Epithelial cell of proximal tubule (primary cell): ENCODE measurements at regions not wholly inside any gene's neighbourhood (a gene's known extent, or its start where the extent isn't known, plus 50 kb on each side); places are given as distances from the start of the nearest gene placed in this dataset.
A peak's percentile ranks its signal among the peaks of the same experiment; 100 is the strongest.

Experiments used
- DNase-seq: peaks from one replicate; pipeline ENCODE4 v3.0.0-alpha.2; 2011; ENCODE audit warnings: low read depth
- H3K4me3 ChIP-seq: 2 replicates; pipeline ENCODE4 v1.5.1; 2011; ENCODE audit warnings: low read depth, mild to moderate bottlenecking, low read length
- TF ChIP-seq, protein P1 (sequence below): conservative IDR thresholded peaks from 2 replicates; pipeline ENCODE4 v1.5.1; 2012; ENCODE audit warnings: low read depth, mild to moderate bottlenecking, low read length

DNA sequence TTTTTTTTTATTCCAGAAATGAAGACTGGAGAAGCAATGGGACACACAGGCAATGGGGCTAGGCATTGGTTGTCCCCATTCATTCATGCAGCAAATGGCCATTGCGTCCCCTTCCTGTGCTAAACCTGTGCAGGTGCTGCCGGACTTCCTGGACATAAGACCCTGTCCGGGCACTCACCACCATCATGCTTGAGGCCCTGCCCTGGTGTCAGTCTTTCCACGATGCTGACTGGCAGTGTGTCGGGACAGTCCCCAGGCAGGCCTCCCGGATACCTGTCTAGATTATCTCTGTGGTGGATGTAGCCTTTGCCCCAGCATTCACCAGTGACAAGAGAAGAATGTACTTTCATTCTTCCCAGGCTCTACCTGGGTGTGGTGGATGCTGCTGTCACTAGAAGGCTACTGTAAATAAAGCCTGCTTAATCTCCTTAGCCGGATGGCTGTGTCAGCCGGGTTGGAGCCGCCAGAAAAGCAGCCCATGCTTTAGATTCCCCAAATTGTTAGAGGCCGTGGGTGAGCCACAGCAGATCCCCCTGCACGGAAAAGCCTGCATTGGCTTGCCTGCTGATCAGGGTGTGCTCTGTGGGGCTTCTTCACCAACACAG, 94.5 kb upstream of the PARP11 start:
- TF ChIP-seq, protein P1, sequence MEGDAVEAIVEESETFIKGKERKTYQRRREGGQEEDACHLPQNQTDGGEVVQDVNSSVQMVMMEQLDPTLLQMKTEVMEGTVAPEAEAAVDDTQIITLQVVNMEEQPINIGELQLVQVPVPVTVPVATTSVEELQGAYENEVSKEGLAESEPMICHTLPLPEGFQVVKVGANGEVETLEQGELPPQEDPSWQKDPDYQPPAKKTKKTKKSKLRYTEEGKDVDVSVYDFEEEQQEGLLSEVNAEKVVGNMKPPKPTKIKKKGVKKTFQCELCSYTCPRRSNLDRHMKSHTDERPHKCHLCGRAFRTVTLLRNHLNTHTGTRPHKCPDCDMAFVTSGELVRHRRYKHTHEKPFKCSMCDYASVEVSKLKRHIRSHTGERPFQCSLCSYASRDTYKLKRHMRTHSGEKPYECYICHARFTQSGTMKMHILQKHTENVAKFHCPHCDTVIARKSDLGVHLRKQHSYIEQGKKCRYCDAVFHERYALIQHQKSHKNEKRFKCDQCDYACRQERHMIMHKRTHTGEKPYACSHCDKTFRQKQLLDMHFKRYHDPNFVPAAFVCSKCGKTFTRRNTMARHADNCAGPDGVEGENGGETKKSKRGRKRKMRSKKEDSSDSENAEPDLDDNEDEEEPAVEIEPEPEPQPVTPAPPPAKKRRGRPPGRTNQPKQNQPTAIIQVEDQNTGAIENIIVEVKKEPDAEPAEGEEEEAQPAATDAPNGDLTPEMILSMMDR = no peak
- DNase-seq = no peak

DNA sequence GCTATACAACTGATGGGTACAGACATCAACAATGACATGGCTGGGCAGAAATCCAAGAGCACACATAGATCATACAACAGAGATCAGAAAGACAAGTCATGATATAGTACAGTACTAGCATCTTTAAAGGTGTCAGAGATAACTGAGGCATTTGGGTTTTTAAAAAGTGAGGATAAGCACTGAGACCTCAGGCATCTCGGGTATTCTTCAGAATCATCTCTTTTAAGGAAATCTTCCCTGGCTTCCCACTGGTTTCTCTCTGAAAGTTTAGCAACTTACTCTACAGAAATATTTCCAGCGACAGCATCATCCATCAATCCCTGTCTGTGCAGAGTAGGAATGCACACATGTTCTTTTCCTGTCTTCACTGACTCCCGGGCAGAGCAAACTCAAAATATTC, 93.2 kb upstream of the PARP11 start:
- DNase-seq = no peak
- TF ChIP-seq, protein P1 = no peak
- no peak overlapping the region for H3K4me3 ChIP-seq

More for the DNA sequence above, 94.5 kb upstream of the PARP11 start:
- no peak overlapping the region for H3K4me3 ChIP-seq

DNA sequence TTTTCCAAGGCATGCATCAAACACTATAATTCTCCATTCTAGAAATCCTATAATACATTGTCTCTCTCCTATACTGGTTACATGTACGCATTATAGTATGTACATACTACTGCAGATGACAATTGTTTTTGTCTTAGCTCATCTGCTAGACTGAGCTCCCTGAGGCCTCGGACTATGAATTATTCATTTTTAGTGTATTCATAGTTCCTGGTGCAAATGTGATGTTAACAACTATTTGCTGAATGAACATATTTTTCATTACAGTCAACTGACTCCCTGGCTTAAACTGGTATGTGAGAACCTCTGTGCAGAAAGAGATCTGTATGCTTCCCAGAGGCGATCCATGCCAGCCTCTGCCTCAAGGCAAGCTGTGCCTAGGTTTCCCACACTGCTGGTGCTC, 91.8 kb upstream of the PARP11 start:
- no peak overlapping the region for H3K4me3 ChIP-seq
- TF ChIP-seq, protein P1 = no peak
- no peak for DNase-seq

DNA sequence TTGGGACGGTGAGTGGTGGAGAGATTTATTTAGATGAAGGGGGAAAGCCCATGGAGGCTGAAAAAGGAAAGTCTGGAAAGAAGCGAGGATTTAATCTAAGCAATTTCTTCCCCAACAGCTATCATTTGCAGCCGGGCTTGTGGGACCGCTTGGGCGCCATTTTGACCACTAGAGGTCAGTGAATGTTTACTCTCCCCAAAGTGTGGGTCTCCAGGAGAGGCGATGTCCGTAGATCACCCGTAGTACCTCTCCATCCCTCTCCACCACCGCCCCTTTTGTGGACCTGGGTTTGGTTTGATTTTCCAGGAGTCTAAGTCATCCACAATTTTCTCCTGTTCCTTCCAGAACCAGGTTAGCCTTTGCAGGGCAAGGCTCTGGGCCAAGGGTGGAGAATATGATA, 91.2 kb upstream of the PARP11 start:
- no peak for DNase-seq
- no peak overlapping the region for H3K4me3 ChIP-seq
- TF ChIP-seq, protein P1 = peak; percentile 55

DNA sequence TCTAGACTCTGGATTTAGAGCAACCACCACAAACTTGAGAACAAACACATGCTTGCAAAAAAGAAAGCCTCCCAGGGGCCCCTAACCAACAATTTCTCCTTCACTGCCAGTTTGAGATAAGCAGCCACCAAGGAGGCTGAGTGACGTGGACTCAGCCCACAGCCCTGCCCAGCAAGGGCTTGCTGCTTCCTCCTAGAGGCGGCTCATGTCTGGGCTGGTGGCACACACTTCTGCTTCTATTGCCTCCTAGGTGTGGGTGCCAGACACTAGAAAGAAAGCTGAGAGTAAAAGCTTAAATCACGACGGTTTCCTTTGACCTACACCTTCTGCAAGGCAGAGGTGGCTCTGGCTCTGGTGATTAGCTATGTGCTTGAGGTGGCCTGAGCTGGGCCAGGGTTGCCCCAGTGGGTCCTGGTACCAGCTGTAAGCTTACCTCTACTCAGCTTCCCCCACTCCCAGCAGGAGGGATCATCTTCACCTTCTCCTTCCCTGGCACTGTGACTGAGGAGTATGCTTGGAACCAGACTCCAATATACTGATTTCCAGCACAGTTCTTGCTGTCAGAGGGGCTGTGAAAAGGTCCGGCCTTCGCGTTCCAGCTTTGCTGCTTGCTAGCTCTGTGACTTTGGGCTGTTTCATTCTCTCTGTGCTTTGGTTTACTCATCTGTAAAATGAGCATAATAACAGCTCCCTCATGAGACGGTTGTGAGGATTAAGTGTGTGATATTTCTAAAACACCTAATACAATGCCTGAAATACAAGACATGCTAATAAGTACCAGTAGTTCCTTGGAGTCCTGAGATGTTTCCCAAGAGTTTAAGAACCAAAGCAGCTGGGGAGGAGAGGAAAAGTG, 89.7 kb upstream of the PARP11 start:
- DNase-seq = no peak
- TF ChIP-seq, protein P1 = no peak

DNA sequence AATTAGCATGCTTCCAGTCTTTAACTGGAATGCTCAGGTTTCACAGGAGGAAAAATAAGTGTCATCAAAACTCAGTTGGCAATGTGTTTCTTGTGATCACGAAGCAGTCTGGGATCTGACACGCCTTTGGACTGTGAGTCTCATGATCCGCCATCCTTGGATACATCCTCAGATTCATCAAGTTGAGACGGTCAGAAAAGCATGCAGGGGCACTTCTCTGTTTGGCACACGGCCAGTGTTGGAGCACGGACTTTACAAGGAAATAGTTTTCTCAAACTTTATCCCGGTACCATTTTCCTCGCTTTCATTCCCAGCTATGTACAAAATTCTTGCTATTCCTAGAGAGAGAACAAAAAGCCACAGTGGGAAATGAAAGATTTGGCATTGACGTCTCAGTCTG, 88.4 kb upstream of the PARP11 start:
- TF ChIP-seq, protein P1 = no peak
- H3K4me3 ChIP-seq = no peak overlapping the region
- DNase-seq = no peak

More for the DNA sequence above, 89.7 kb upstream of the PARP11 start:
- no peak overlapping the region for H3K4me3 ChIP-seq
